Fibroblast of lung (primary cell): ENCODE measurements at regions not wholly inside any gene's neighbourhood (a gene's known extent, or its start where the extent isn't known, plus 50 kb on each side); places are given as distances from the start of the nearest gene placed in this dataset.

Source experiments
- CTCF ChIP-seq, 2 donors: IDR thresholded peaks in 1 of 2; conservative IDR thresholded peaks in 1 of 2; 1 replicate in 1 of 2; 2 replicates in 1 of 2; pipeline ENCODE4 v1.5.1; 2011 to 2012; ENCODE audit warnings: low read length in 2 of 2, control low read depth in 1 of 2, inconsistent platforms in 1 of 2, low read depth in 1 of 2, mild to moderate bottlenecking in 1 of 2
- EZH2 ChIP-seq: IDR thresholded peaks from 2 replicates; pipeline ENCODE4 v1.5.1; 2012; ENCODE audit warnings: low read length, control low read depth, mild to moderate bottlenecking; ENCODE audit errors: missing control alignments

GRCh38 chr3:65081536-65081935 lies 393.7 kb upstream of the ADAMTS9 start:
- no peak for TF ChIP-seq CTCF (conservative IDR thresholded peaks at IDR 0.05 in 1 of 2, IDR thresholded peaks at IDR 0.05 in 1 of 2; ENCODE audit: low read depth in 1 of 2, low read length in 2 of 2)
- TF ChIP-seq EZH2, result no peak
